ENCODE measurements at regions not wholly inside any gene's neighbourhood (a gene's known extent, or its start where the extent isn't known, plus 50 kb on each side); places are given as distances from the start of the nearest gene placed in this dataset.

DNA sequence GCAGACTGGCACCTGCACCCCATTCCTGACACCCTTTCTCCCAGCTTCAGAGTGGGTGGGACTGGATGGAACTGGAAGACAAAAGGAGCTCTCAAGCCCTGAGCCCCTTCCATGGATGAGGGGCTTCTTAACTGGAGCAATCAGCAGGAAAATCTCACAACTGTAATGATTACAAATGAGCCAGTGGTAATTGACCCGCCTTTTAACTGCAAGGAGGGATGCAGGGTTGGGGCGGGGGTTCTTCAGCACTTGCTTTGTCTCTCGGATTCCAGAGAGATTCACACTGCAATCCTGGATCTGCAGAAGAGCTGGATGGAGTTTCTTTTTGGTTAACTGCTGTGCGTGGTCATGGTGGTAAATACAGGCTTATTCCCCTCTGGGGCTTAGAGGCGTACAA lies 160.1 kb upstream of the SHB start:
- DNase-seq (ENCODE audit: low read depth in 1 of 2, low spot score in 1 of 2) = no peak
- H3K9me3 ChIP-seq (ENCODE audit: low read depth) = no peaks in the 10 kb centered on the region

DNA sequence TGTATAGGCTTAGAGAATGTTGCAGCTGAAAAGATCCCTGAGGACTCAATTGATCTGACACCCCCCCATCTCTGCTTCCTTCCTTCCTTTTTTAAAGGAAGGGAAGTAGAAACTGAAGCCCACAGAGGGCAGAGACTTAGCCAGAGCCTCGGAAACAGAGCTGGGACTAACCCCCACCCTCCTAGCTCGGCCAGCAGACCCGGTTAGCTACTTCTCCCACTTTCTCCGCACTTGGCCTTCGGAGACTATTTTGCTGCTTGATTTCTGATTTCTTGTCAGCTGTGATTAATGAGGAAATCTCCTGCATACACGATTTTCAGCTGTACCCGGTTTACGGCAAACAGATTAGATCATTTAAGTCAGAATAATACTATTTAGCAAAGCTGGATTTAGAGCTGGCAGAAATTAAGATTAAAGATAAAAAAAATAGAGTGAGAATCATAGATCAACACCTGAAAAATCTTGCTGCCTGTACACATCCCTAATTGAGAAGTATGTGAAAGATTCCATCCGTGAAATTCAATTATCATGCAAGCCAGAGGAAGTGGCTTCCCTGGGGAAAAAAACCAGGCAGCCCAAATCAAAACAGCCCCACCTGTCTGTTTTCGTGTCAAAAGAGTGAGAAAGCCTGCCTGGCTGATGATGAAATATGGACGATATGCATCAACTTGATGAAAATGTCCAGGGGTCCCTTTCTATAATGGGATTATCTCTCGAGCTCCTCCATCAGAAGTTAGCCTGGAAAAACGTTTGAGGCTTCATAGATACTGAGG lies 159.5 kb upstream of the SHB start:
- H3K4me3 ChIP-seq = no peak overlapping the region
- H3K27ac ChIP-seq = no peak overlapping the region
- no peak for DNase-seq (ENCODE audit: low read depth in 1 of 2, low spot score in 1 of 2)

More for the DNA sequence above, 160.1 kb upstream of the SHB start:
- peaks cover 17% of the 10 kb centered on the region for H3K4me1 ChIP-seq (ENCODE audit: low read depth)
- H3K27me3 ChIP-seq = peaks cover 1% of the 10 kb centered on the region
- TF ChIP-seq CTCF (IDR thresholded peaks at IDR 0.05; ENCODE audit: low read depth, low read length) = no peak
- H3K36me3 ChIP-seq = no peaks in the 10 kb centered on the region
- no peak overlapping the region for H3K27ac ChIP-seq
- H3K4me3 ChIP-seq = no peak overlapping the region

GRCh38 chr9:38227656-38228055 lies 158.6 kb upstream of the SHB start:
- Histone ChIP-seq H3K4me3 (no peak overlapping the region), H3K27ac (no peak overlapping the region), H3K27me3 (peaks cover 3% of the 10 kb centered on the region), H3K4me1 (ENCODE audit: low read depth) (peaks cover 16% of the 10 kb centered on the region), H3K9me3 (ENCODE audit: low read depth) (no peaks in the 10 kb centered on the region), H3K36me3 (no peaks in the 10 kb centered on the region)
- TF ChIP-seq CTCF (IDR thresholded peaks at IDR 0.05; ENCODE audit: low read depth, low read length) = no peak
- peak in 1 of 2 donors; percentile 37 for DNase-seq (ENCODE audit: low read depth in 1 of 2, low spot score in 1 of 2)

More for the DNA sequence above, 159.5 kb upstream of the SHB start:
- H3K4me1 ChIP-seq (ENCODE audit: low read depth) = peaks cover 16% of the 10 kb centered on the region
- no peaks in the 10 kb centered on the region for H3K36me3 ChIP-seq
- peaks cover 3% of the 10 kb centered on the region for H3K27me3 ChIP-seq
- no peak for TF ChIP-seq CTCF (IDR thresholded peaks at IDR 0.05; ENCODE audit: low read depth, low read length)
- no peaks in the 10 kb centered on the region for H3K9me3 ChIP-seq (ENCODE audit: low read depth)

- H3K27ac ChIP-seq = no peak overlapping the region
- peak; percentile 93 to 94 for DNase-seq (ENCODE audit: low read depth in 1 of 2, low spot score in 1 of 2)
- H3K36me3 ChIP-seq = no peaks in the 10 kb centered on the region
- H3K4me3 ChIP-seq = no peak overlapping the region
- no peak for TF ChIP-seq CTCF (IDR thresholded peaks at IDR 0.05; ENCODE audit: low read depth, low read length)
- peaks cover 16% of the 10 kb centered on the region for H3K4me1 ChIP-seq (ENCODE audit: low read depth)
- peaks cover 3% of the 10 kb centered on the region for H3K27me3 ChIP-seq
- no peaks in the 10 kb centered on the region for H3K9me3 ChIP-seq (ENCODE audit: low read depth)
Measured at GRCh38 chr9:38227061-38227540, 158.1 kb upstream of the SHB start.

GRCh38 chr9:38226491-38226951 lies 157.5 kb upstream of the SHB start:
- H3K27ac ChIP-seq = peak overlapping the region; percentile 78
- no peaks in the 10 kb centered on the region for H3K36me3 ChIP-seq
- DNase-seq (ENCODE audit: low read depth in 1 of 2, low spot score in 1 of 2) = peak; percentile 51 to 69
- no peak for TF ChIP-seq CTCF (IDR thresholded peaks at IDR 0.05; ENCODE audit: low read depth, low read length)
- no peaks in the 10 kb centered on the region for H3K9me3 ChIP-seq (ENCODE audit: low read depth)
- no peak overlapping the region for H3K4me3 ChIP-seq
- H3K4me1 ChIP-seq (ENCODE audit: low read depth) = peaks cover 16% of the 10 kb centered on the region
- H3K27me3 ChIP-seq = peaks cover 3% of the 10 kb centered on the region
